Glutamatergic neuron (in vitro differentiated cells): ENCODE measurements at regions not wholly inside any gene's neighbourhood (a gene's known extent, or its start where the extent isn't known, plus 50 kb on each side); places are given as distances from the start of the nearest gene placed in this dataset.

Source experiments
- DNase-seq: peaks from one replicate; pipeline ENCODE4 v3.0.0; 2022
- H3K27ac Mint-ChIP-seq: one replicate; pipeline ENCODE4 v1.8.0; 2020; ENCODE audit warnings: mild to moderate bottlenecking, mixed read lengths, inconsistent platforms; ENCODE audit not compliant: unreplicated experiment
- H3K27me3 Mint-ChIP-seq: one replicate; pipeline ENCODE4 v1.8.0; 2020; ENCODE audit warnings: mild to moderate bottlenecking, moderate library complexity, mixed read lengths, inconsistent platforms; ENCODE audit not compliant: unreplicated experiment
- H3K36me3 Mint-ChIP-seq: one replicate; pipeline ENCODE4 v1.8.0; 2020; ENCODE audit warnings: mild to moderate bottlenecking, mixed read lengths, inconsistent platforms; ENCODE audit not compliant: unreplicated experiment
- H3K4me1 Mint-ChIP-seq: one replicate; pipeline ENCODE4 v1.8.0; 2020; ENCODE audit warnings: mild to moderate bottlenecking, low read depth, mixed read lengths, inconsistent platforms; ENCODE audit not compliant: unreplicated experiment
- H3K4me3 Mint-ChIP-seq: one replicate; pipeline ENCODE4 v1.8.0; 2020; ENCODE audit warnings: mild to moderate bottlenecking, mixed read lengths, inconsistent platforms; ENCODE audit not compliant: unreplicated experiment
- H3K9me3 Mint-ChIP-seq: one replicate; pipeline ENCODE4 v1.8.0; 2020; ENCODE audit warnings: mild to moderate bottlenecking, moderate library complexity, mixed read lengths, inconsistent platforms; ENCODE audit not compliant: unreplicated experiment
- TF ChIP-seq, protein P1 (sequence below): fragments of 200-600 bp; sonication (generic); IDR thresholded peaks from one replicate; pipeline ENCODE4 v1.5.0; 2021; ENCODE audit not compliant: partially characterized antibody, unreplicated experiment

GRCh38 chr5:167286891-167287290 lies 1004.6 kb upstream of the WWC1 start:
- Mint-ChIP-seq H3K36me3 (no peaks in the 10 kb centered on the region), H3K4me3 (no peak overlapping the region)
- TF ChIP-seq, protein P1, sequence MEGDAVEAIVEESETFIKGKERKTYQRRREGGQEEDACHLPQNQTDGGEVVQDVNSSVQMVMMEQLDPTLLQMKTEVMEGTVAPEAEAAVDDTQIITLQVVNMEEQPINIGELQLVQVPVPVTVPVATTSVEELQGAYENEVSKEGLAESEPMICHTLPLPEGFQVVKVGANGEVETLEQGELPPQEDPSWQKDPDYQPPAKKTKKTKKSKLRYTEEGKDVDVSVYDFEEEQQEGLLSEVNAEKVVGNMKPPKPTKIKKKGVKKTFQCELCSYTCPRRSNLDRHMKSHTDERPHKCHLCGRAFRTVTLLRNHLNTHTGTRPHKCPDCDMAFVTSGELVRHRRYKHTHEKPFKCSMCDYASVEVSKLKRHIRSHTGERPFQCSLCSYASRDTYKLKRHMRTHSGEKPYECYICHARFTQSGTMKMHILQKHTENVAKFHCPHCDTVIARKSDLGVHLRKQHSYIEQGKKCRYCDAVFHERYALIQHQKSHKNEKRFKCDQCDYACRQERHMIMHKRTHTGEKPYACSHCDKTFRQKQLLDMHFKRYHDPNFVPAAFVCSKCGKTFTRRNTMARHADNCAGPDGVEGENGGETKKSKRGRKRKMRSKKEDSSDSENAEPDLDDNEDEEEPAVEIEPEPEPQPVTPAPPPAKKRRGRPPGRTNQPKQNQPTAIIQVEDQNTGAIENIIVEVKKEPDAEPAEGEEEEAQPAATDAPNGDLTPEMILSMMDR = no peak

DNA sequence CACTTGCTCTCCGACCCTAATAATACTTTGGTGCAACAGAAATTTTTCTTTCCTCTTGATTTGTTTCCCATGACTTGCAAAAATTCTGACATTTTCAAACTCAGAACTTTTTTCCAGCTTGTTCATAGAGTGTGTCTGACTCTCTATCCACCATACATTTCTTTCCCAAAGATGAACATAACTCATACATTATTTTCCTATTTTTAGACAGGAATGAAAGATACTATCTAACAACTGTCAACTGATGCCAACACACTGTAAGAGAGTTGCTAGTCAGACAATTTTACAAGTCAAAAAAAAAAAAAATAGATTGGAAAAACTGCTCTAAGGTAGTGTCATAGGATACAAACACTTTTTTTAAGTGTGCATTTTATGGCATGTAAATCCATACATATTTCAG lies 1001.0 kb upstream of the WWC1 start:
- Mint-ChIP-seq H3K4me3 (no peak overlapping the region), H3K27ac (no peak overlapping the region), H3K4me1 (peaks cover 13% of the 10 kb centered on the region), H3K27me3 (no peaks in the 10 kb centered on the region), H3K36me3 (no peaks in the 10 kb centered on the region), H3K9me3 (no peaks in the 10 kb centered on the region)
- DNase-seq = no peak
- TF ChIP-seq, protein P1 = no peak

More at GRCh38 chr5:167286891-167287290, 1004.6 kb upstream of the WWC1 start:
- no peaks in the 10 kb centered on the region for H3K27me3 Mint-ChIP-seq
- H3K27ac Mint-ChIP-seq = no peak overlapping the region
- no peaks in the 10 kb centered on the region for H3K9me3 Mint-ChIP-seq
- H3K4me1 Mint-ChIP-seq = no peaks in the 10 kb centered on the region
- no peak for DNase-seq

GRCh38 chr5:167294882-167295680 lies 996.4 kb upstream of the WWC1 start:
- peaks cover 3% of the 10 kb centered on the region for H3K9me3 Mint-ChIP-seq
- peaks cover 30% of the 10 kb centered on the region for H3K4me1 Mint-ChIP-seq
- no peaks in the 10 kb centered on the region for H3K36me3 Mint-ChIP-seq
- H3K4me3 Mint-ChIP-seq = peak overlapping the region; percentile 64
- peak overlapping the region; percentile 63 for H3K27ac Mint-ChIP-seq
- TF ChIP-seq, protein P1 = no peak
- H3K27me3 Mint-ChIP-seq = no peaks in the 10 kb centered on the region
- no peak for DNase-seq

DNA sequence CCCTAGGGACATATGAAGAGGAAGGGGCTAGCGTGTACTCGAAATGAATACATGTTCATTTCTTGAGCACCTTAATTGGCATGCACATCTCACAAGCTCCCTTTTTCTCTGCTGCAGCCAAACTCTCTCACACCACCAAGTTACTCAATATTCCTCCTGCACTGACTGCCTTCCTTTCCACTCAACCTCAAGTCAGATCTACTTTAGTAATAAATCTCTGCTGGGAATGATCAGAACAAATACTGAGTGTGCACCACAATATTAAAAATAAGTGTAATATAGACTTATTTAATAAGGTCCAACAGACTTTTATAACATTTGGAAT lies 995.8 kb upstream of the WWC1 start:
- Mint-ChIP-seq H3K4me1 (peaks cover 30% of the 10 kb centered on the region), H3K27ac (peak overlapping the region; percentile 63), H3K36me3 (no peaks in the 10 kb centered on the region), H3K27me3 (no peaks in the 10 kb centered on the region), H3K9me3 (peaks cover 3% of the 10 kb centered on the region), H3K4me3 (peak overlapping the region; percentile 64)
- TF ChIP-seq, protein P1 = no peak
- no peak for DNase-seq

- Mint-ChIP-seq H3K27me3 (no peaks in the 10 kb centered on the region), H3K27ac (peak overlapping the region; percentile 70), H3K36me3 (no peaks in the 10 kb centered on the region), H3K4me1 (peaks cover 30% of the 10 kb centered on the region), H3K4me3 (peak overlapping the region; percentile 64), H3K9me3 (peaks cover 3% of the 10 kb centered on the region)
- TF ChIP-seq, protein P1 = no peak
- DNase-seq = no peak
These were observed 995.4 kb upstream of the WWC1 start for GRCh38 chr5:167296066-167296465.
